Inflammatory macrophage treated with lipopolysaccharide for 1 hour (primary cell): ENCODE measurements at regions not wholly inside any gene's neighbourhood (a gene's known extent, or its start where the extent isn't known, plus 50 kb on each side); places are given as distances from the start of the nearest gene placed in this dataset.

ENCODE experiments used
- DNase-seq, 2 donors: peaks; one replicate each; pipeline ENCODE4 v3.0.0-alpha.2; 2020 to 2022

GRCh38 chr11:134466156-134466555 is 54.1 kb upstream of the B3GAT1 start:
- DNase-seq = no peak

GRCh38 chr11:134464981-134465730 is 53.1 kb upstream of the B3GAT1 start:
- no peak for DNase-seq

GRCh38 chr11:134464196-134464595 is 52.2 kb upstream of the B3GAT1 start:
- DNase-seq = no peak

- DNase-seq = no peak
Observed at GRCh38 chr11:134463716-134464115, 51.7 kb upstream of the B3GAT1 start.
